IMR-90 (cell line): ENCODE measurements at regions not wholly inside any gene's neighbourhood (a gene's known extent, or its start where the extent isn't known, plus 50 kb on each side); places are given as distances from the start of the nearest gene placed in this dataset.

Source experiments
- ATAC-seq: fragments of 200-7000 bp; cut with Tn5 transposase; 2 replicates; pipeline ENCODE4 v1.9.1; 2020; ENCODE audit warnings: low read depth, mild to moderate bottlenecking, moderate library complexity
- BruUV-seq: library from RNA; stranded (reverse); fragments of 400-500 nt; replicated peaks from 2 replicates; lab custom pipeline; 2021; lab: Mats Ljungman, UMichigan
- CTCF ChIA-PET: fragments of 300-600 bp; formaldehyde crosslinking; extraction: SDS; loops from one replicate; lab custom pipeline; 2021; ENCODE audit warnings: antibody characterized with exemption; lab: Yijun Ruan, JAX
- POLR2A ChIA-PET: fragments of 300-600 bp; sonication (Branson Sonifier 250); formaldehyde crosslinking; loops from one replicate; lab custom pipeline; 2022; ENCODE audit warnings: antibody characterized with exemption; ENCODE audit not compliant: unreplicated experiment; lab: Charles Lee
- DNase-seq: peaks from one replicate; pipeline ENCODE4 v3.0.0; 2013
- H2AFZ ChIP-seq: replicated peaks from 2 replicates; pipeline ENCODE3; 2013; ENCODE audit warnings: low read length, mild to moderate bottlenecking; ENCODE audit not compliant: poor library complexity
- H2AK5ac ChIP-seq: 2 replicates; pipeline ENCODE4 v1.6.1; 2013; ENCODE audit warnings: low read depth, low read length, inconsistent platforms
- H2AK9ac ChIP-seq: replicated peaks from 2 replicates; pipeline ENCODE3; 2013; ENCODE audit warnings: mild to moderate bottlenecking, low read depth, low read length, moderate library complexity; ENCODE audit not compliant: poor library complexity
- H2BK120ac ChIP-seq: 2 replicates; pipeline ENCODE4 v1.6.1; 2013; ENCODE audit warnings: low read depth, low read length, inconsistent platforms
- H2BK15ac ChIP-seq: 3 replicates; pipeline ENCODE4 v1.6.1; 2013; ENCODE audit warnings: low read depth, low read length, inconsistent platforms
- H2BK20ac ChIP-seq: 2 replicates; pipeline ENCODE4 v1.6.1; 2013; ENCODE audit warnings: low read depth, mild to moderate bottlenecking, inconsistent platforms, low read length, moderate library complexity
- H2BK5ac ChIP-seq: 2 replicates; pipeline ENCODE4 v1.6.1; 2013; ENCODE audit warnings: mild to moderate bottlenecking, low read depth, low read length, inconsistent platforms; ENCODE audit not compliant: poor library complexity, severe bottlenecking
- H3K14ac ChIP-seq: replicated peaks from 2 replicates; pipeline ENCODE4 v1.6.1; 2013; ENCODE audit warnings: low read depth, low read length, inconsistent platforms
- H3K18ac ChIP-seq: 2 replicates; pipeline ENCODE4 v1.6.1; 2013; ENCODE audit warnings: low read depth, low read length, control low read depth
- H3K23ac ChIP-seq: 2 replicates; pipeline ENCODE4 v1.6.1; 2013; ENCODE audit warnings: low read depth, low read length, inconsistent platforms
- H3K27ac ChIP-seq: 2 replicates; pipeline ENCODE4 v1.5.1; 2013; ENCODE audit warnings: mild to moderate bottlenecking, control low read depth, low read length; ENCODE audit not compliant: insufficient read depth
- H3K27me3 ChIP-seq: 2 replicates; pipeline ENCODE4 v1.6.1; 2013; ENCODE audit warnings: low read length; ENCODE audit not compliant: control insufficient read depth, insufficient read depth
- H3K36me3 ChIP-seq: 2 replicates; pipeline ENCODE4 v1.6.1; 2013; ENCODE audit warnings: low read length, mixed read lengths; ENCODE audit not compliant: control insufficient read depth, insufficient read depth
- H3K4ac ChIP-seq: 2 replicates; pipeline ENCODE4 v1.6.1; 2013; ENCODE audit warnings: low read depth, low read length, inconsistent platforms
- H3K4me1 ChIP-seq: 2 replicates; pipeline ENCODE4 v1.6.1; 2013; ENCODE audit warnings: low read length, mixed read lengths; ENCODE audit not compliant: control insufficient read depth, insufficient read depth
- H3K4me2 ChIP-seq: 2 replicates; pipeline ENCODE4 v1.6.1; 2013; ENCODE audit warnings: low read depth, mild to moderate bottlenecking, control low read depth, low read length, moderate library complexity
- H3K4me3 ChIP-seq: 2 replicates; pipeline ENCODE4 v1.5.1; 2013; ENCODE audit warnings: low read depth, mild to moderate bottlenecking, control low read depth, low read length, moderate library complexity; ENCODE audit not compliant: insufficient read depth
- H3K56ac ChIP-seq: 2 replicates; pipeline ENCODE4 v1.6.1; 2013; ENCODE audit warnings: low read length, inconsistent platforms; ENCODE audit not compliant: insufficient read depth; ENCODE audit errors: extremely low read depth
- H3K79me1 ChIP-seq, 2 experiments: 2 replicates each; pipeline ENCODE4 v1.6.1; 2013; ENCODE audit warnings: low read length in 2 of 2, inconsistent platforms in 1 of 2, low read depth in 1 of 2
- H3K9ac ChIP-seq: 2 replicates; pipeline ENCODE4 v1.6.1; 2013; ENCODE audit warnings: low read depth, low read length, control low read depth
- H3K9me1 ChIP-seq: 2 replicates; pipeline ENCODE4 v1.6.1; 2013; ENCODE audit warnings: low read length, inconsistent platforms; ENCODE audit not compliant: insufficient read depth
- H3K9me3 ChIP-seq: 2 replicates; pipeline ENCODE4 v1.6.1; 2013; ENCODE audit warnings: low read length; ENCODE audit not compliant: control insufficient read depth, insufficient read depth
- H4K20me1 ChIP-seq: 2 replicates; pipeline ENCODE4 v1.6.1; 2013; ENCODE audit warnings: low read length, inconsistent platforms; ENCODE audit not compliant: insufficient read depth
- H4K5ac ChIP-seq: 2 replicates; pipeline ENCODE4 v1.6.1; 2013; ENCODE audit warnings: mild to moderate bottlenecking, low read depth, low read length, control low read depth
- H4K8ac ChIP-seq, 2 experiments: 2 replicates each; pipeline ENCODE4 v1.6.1; 2013; ENCODE audit warnings: low read depth in 2 of 2, low read length in 2 of 2, control low read depth in 1 of 2, inconsistent platforms in 1 of 2
- H4K91ac ChIP-seq: 2 replicates; pipeline ENCODE4 v1.6.1; 2013; ENCODE audit warnings: low read depth, low read length, inconsistent platforms; ENCODE audit not compliant: insufficient read depth
- CEBPB ChIP-seq: IDR thresholded peaks from 2 replicates; pipeline ENCODE4 v1.6.1; 2012; ENCODE audit warnings: low read depth, low read length, improper control_type of control experiment
- CTCF ChIP-seq: conservative IDR thresholded peaks from 2 replicates; pipeline ENCODE4 v1.5.1; 2012; ENCODE audit warnings: mild to moderate bottlenecking, low read depth, low read length, improper control_type of control experiment
- MAFK ChIP-seq: IDR thresholded peaks from 2 replicates; pipeline ENCODE4 v1.6.1; 2012; ENCODE audit warnings: low read depth, low read length, improper control_type of control experiment
- MXI1 ChIP-seq: IDR thresholded peaks from 2 replicates; pipeline ENCODE4 v1.6.1; 2012; ENCODE audit warnings: low read depth, mild to moderate bottlenecking, low read length, moderate library complexity, borderline replicate concordance
- NFE2L2 ChIP-seq: fragments of 150-350 bp; IDR thresholded peaks from 2 replicates; pipeline ENCODE4 v1.6.1; 2016; ENCODE audit warnings: low read depth, mild to moderate bottlenecking, low read length
- POLR2A ChIP-seq: IDR thresholded peaks from 2 replicates; pipeline ENCODE4 v1.6.1; 2012; ENCODE audit warnings: mild to moderate bottlenecking, low read depth, low read length
- RAD21 ChIP-seq: IDR thresholded peaks from 2 replicates; pipeline ENCODE4 v1.6.1; 2012; ENCODE audit warnings: low read length, improper control_type of control experiment
- RCOR1 ChIP-seq: IDR thresholded peaks from 2 replicates; pipeline ENCODE4 v1.6.1; 2012; ENCODE audit warnings: mild to moderate bottlenecking, low read length, improper control_type of control experiment; ENCODE audit not compliant: insufficient replicate concordance
- RFX5 ChIP-seq: IDR thresholded peaks from 2 replicates; pipeline ENCODE4 v1.8.0; 2012; ENCODE audit warnings: low read depth, mild to moderate bottlenecking, low read length, moderate library complexity
- USF2 ChIP-seq: fragments of 150-350 bp; IDR thresholded peaks from 2 replicates; pipeline ENCODE4 v1.6.1; 2017; ENCODE audit warnings: mild to moderate bottlenecking, antibody characterized with exemption, low read length, low read depth
- WGBS, 2 experiments: methylation state at CpG; one replicate each; pipeline versions ENCODE4 v1.1.5 to v1.1.7; 2013; ENCODE audit warnings: missing lambda C conversion rate in 2 of 2; ENCODE audit not compliant: insufficient read length in 1 of 2; ENCODE audit errors: extremely low coverage in 2 of 2; 5-methylcytosine and 5-hydroxymethylcytosine counted together
- dilution Hi-C: fragments of 300-500 bp; cut with HindIII; formaldehyde crosslinking; loops from one replicate; pipeline ENCODE4 v1.14.3; 2018; ENCODE audit warnings: low sequenced_read_pairs; ENCODE audit not compliant: unreplicated experiment
- in situ Hi-C: fragments of 300-500 bp; cut with MboI; formaldehyde crosslinking; loops from 3 replicates; pipeline ENCODE4 v1.14.3; 2019; ENCODE audit warnings: low sequenced_read_pairs, inconsistent platforms, mixed read lengths
- intact Hi-C: fragments of 100-400 bp; cut with micrococcal nuclease; formaldehyde crosslinking; loops from 2 replicates; pipeline ENCODE4 v1.10.0; 2022

- Histone ChIP-seq H3K4me1 (no peaks in the 10 kb centered on the region), H2BK15ac (no peak overlapping the region), H2BK5ac (no peak overlapping the region), H3K56ac (no peak overlapping the region), H3K27ac (no peak overlapping the region), H3K23ac (no peak overlapping the region), H3K18ac (no peak overlapping the region), H2AFZ (no peak overlapping the region), H3K27me3 (no peaks in the 10 kb centered on the region), H3K4me2 (no peak overlapping the region), H4K91ac (no peak overlapping the region), H4K20me1 (no peaks in the 10 kb centered on the region), H4K5ac (no peak overlapping the region), H2AK5ac (no peak overlapping the region), H3K79me1 (no peaks in the 10 kb centered on the region), H3K36me3 (no peaks in the 10 kb centered on the region), H4K8ac (no peak overlapping the region), H2AK9ac (no peak overlapping the region), H3K9ac (no peak overlapping the region), H3K9me1 (no peaks in the 10 kb centered on the region), H3K4me3 (no peak overlapping the region), H3K9me3 (no peaks in the 10 kb centered on the region), H2BK20ac (no peak overlapping the region), H3K4ac (no peak overlapping the region), H2BK120ac (no peak overlapping the region), H3K14ac (no peak overlapping the region)
- ChIA-PET POLR2A (interaction anchor here (0.6 kb wide), 1 partner anchor 417 kb away, joined by 14 read pairs; no protein-coding TSS in a partner anchor), CTCF (no interaction called here)
- no CpG with 5 or more reads among the region's 9 CpGs for WGBS, 2 experiments
- DNase-seq = no peak
- intact Hi-C loops = no loop called here
- no TSS peak for BruUV-seq
- dilution Hi-C loops = no loop called here
- ATAC-seq = no peak
- in situ Hi-C loops = no loop called here
- no peak for TF ChIP-seq RAD21
- TF ChIP-seq USF2 = no peak
- no peak for TF ChIP-seq RFX5
- no peak for TF ChIP-seq CEBPB
- TF ChIP-seq CTCF = no peak
- TF ChIP-seq RCOR1 = no peak
- no peak for TF ChIP-seq MXI1
- TF ChIP-seq MAFK = no peak
- no peak for TF ChIP-seq NFE2L2
- no peak for TF ChIP-seq POLR2A
Observed at GRCh38 chr11:15471895-15472799, 357.4 kb downstream of the INSC start.
